ENCODE measurements at regions not wholly inside any gene's neighbourhood (a gene's known extent, or its start where the extent isn't known, plus 50 kb on each side); places are given as distances from the start of the nearest gene placed in this dataset.
A peak's percentile ranks its signal among the peaks of the same experiment; 100 is the strongest.

GRCh38 chr18:75478996-75479880 is 51.7 kb upstream of the SMIM21 start:
- no peaks in the 10 kb centered on the region for H3K36me3 ChIP-seq (replicated peaks in 1 of 2)
- no peak overlapping the region for H3K27ac ChIP-seq
- TF ChIP-seq CTCF (IDR thresholded peaks at IDR 0.05) = peak; percentile 55 to 71 (median 63)
- TF ChIP-seq POLR2A (IDR thresholded peaks at IDR 0.05) = no peak
- intact Hi-C loops (cut with DNase I) = loop anchor here in 1 of 2 donors (5.0 kb wide), 1 partner anchor 822 kb away; no protein-coding TSS in a partner anchor
- no peaks in the 10 kb centered on the region for H3K9me3 ChIP-seq (replicated peaks in 1 of 3)
- 58 to 65% (median 60%) methylated on average over 8 of the region's 8 CpGs for WGBS, 4 donors
- peak in 1 of 7 donors; percentile 15 for DNase-seq
- no peaks in the 10 kb centered on the region for H3K4me1 ChIP-seq (replicated peaks in 1 of 2)
- H3K4me3 ChIP-seq = no peak overlapping the region
- no peaks in the 10 kb centered on the region for H3K27me3 ChIP-seq

DNA sequence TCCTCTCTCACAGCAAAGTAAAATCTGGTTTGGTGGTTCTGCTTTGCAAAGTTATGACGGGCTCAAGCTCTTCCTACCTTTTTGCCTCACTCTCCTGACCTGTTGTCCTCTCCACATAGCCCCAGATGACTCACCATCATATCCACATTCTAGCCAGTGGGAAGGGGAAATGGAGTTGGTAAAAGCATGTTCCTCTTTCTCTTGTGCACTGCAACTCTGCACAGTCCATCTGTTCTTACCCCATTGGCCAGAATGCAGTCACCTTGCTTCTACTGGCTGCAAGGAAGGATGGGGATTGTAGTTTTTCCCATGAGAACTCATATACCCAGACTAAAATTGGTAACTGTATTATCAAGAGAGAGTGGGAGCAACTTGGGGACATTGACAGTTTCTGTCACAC is 50.4 kb upstream of the SMIM21 start:
- Histone ChIP-seq H3K27ac (no peak overlapping the region), H3K4me3 (no peak overlapping the region), H3K4me1 (replicated peaks in 1 of 2) (no peaks in the 10 kb centered on the region), H3K27me3 (no peaks in the 10 kb centered on the region), H3K9me3 (replicated peaks in 1 of 3) (no peaks in the 10 kb centered on the region), H3K36me3 (replicated peaks in 1 of 2) (no peaks in the 10 kb centered on the region)
- intact Hi-C loops (cut with DNase I) = loop anchor here in 1 of 2 donors (5.0 kb wide), 1 partner anchor 821 kb away; no protein-coding TSS in a partner anchor
- no peak for DNase-seq
- WGBS, 4 donors = 36 to 77% (median 65%) methylated on average over 1 of the region's 1 CpG
- TF ChIP-seq CTCF (IDR thresholded peaks at IDR 0.05) (no peak), POLR2A (IDR thresholded peaks at IDR 0.05) (no peak)

Small RNA genes lying in the stretch of these regions (small RNA-seq; reads per million reads assigned to genes)
- 0 reads per million in 2 donors for gene AC021506.2

All from adrenal gland (tissue), 9 donors.